GM19452 (cell line): ENCODE measurements at regions not wholly inside any gene's neighbourhood (a gene's known extent, or its start where the extent isn't known, plus 50 kb on each side); places are given as distances from the start of the nearest gene placed in this dataset.

Experiments
- ATAC-seq: cut with Tn5 transposase; IDR thresholded peaks from one replicate; pipeline ENCODE4 v1.9.1; 2021; ENCODE audit not compliant: unreplicated experiment

DNA sequence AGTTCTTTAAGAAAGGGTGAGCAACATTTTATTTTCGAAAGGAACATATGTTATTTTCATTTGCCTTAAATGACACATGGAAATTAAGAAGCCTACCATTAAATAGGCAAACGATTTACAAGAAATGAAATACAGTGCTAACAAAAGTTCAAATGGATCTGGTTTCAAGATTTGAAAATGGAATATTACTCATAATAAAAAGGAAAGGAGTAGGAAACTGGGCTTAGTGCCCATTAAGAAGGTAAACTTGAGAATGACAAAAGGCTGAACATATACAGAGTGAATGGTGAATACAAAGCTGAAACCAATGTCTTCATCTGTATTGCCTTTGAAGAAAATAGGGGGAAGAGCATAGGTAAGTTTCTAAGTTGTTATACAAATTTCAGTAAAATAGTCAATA is 974.2 kb upstream of the C9orf72 start:
- no peak for ATAC-seq

DNA sequence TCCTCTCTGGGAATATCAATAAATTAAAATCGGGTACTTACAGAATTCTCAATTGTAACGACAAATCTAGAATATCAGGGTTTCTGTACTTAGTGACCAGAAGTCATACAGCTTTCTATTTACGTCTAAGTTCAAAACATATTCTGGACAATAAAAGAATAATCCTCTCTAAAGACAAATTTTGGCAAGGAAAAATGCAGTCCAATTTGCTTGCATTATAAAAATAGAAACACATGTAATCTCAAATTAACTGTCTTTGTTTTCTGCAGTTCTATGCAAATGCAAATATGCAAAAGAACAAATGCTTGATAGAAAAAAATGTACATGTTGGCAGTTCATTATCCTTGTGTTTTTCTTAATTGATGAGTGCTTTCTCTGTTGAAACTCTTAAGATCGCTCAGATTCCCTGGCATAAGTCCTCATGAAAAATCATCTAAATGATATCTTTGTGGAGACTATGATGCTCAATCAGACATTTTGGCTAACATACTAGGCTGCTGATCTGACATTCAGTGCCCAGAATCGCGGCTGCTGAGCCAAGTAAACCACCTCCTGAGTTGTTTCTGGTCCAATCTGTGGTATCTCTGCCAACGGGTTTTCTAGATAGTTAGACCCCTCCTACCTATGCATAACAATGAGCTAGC is 990.1 kb upstream of the C9orf72 start:
- no peak for ATAC-seq

DNA sequence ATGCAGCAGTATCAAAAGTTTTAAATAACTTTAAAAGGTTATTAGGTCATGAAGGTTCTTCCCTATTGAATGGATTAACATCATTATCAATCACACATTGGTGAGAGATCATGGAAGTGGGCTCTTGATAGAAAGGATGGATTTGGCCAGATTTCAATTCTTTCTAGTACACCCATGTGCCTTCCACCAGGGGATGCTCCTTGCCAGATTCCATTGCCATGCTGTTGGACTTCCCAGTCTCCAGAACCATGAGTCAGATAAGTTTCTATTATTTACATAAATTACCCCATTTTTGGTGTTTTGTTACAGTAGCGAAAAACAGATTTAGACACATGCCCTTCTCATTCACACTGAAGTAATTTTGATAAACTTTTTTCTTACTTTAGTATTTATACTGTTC is 1010.6 kb upstream of the C9orf72 start:
- ATAC-seq, result no peak

DNA sequence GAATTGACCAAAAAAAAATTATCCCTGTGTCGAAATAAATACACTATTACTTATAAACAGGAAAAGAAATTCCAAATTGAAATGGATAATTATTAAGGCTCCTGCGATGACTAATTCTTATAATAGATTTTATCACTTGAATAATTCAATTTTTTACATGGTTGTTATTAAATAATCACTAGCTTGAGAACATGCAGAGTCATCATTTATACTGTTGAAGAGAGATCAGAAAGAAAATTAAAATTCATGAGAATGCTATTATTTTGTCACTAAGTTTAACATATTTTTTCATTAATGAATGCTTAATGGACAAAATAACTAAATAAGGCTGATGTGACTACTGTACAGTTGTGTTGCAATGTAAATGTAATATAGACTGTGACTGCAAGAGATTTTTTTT is 1011.3 kb upstream of the C9orf72 start:
- no peak for ATAC-seq

DNA sequence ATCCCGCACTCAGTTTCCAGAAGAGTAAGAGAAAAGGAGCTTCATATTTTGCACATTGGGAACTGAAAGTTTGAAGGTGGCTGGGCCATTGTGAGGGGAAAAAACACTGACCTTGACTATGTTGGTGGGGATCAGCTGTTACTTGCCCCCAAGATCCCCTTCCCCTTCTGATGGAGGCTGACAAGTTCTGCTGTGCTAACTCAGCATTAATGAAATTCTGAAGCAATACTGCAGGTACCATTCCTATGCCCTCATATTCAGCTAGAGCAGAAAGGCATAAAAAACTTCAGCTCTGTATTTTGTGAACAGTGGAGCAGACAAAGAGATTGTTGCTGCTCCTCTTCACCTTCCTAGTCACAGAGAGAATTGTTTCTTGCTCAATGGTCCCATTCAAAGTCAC is 1013.8 kb upstream of the C9orf72 start:
- no peak for ATAC-seq

DNA sequence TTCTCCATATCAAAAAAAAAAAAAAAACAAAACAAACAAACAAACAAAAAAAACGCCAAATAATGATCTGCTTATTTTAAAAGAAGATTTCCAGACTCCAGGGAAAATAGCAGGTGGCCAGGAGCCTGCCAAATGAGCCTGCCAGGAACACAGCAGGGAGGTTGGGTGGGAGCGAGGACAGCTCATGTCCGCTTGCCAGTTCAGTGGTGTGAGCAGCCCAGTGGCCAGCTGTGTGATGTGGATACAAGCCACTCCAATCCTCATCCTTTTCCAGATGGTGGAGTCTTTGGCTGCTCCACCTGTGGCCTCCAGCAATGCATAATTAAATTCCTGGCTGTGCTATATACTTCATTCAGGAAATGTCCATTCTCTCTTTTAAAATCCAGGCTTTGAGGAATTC is 1025.1 kb upstream of the C9orf72 start:
- ATAC-seq, result no peak

DNA sequence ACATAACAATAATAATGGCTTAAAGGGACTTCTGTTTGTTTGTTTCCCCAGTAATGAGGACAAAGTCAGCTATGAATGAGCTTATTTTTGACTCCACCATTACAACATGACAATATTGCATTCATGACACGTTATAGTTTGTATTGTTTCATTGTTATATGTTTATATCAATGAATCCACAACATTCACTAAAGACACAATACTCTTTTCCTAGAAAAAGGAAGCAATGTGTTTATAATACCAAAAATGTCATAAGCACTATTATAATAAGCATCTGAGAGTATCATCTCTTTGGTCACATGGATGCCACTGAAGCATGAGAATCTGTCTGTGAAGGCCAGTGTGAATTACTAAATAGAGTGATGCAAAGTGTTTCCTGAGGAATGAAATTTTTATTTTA is 1026.9 kb upstream of the C9orf72 start:
- ATAC-seq, result no peak

DNA sequence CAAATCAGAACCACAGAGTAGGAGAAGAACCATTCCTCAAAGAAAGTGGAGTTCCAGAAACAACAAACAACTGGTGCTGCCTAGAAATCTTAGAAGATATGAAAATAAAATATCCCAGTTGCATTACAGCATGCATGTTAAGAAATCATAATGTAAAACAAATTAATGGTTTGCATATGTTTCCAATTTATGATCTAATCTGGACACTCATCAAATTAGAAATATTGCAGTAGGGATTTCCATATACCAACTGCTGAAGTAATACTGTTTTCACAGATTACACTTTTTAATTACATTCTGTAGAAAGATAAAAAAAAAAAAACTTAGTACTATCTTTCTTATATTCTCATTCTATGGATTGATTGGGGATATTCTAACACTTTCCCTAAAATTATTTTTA is 1034.6 kb upstream of the C9orf72 start:
- ATAC-seq, result no peak

DNA sequence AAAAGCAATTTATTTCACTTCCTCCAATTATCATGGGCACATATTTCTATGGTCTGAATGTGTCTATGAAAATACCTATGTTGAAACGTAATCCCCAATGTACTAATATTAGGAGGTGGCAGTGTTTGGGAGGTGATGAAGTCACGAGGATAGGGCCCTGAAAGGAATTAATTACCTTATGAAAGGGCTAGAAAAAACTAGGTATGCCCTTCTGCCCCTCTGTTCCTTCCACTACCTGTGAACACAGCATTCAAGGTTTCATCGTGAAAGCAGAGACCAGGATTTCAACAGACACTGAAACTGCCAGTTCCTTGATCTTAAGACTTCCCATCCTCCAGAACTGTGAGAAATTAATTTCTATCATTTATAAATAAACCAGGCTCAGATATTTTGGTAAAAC is 1037.1 kb upstream of the C9orf72 start:
- ATAC-seq, result no peak

DNA sequence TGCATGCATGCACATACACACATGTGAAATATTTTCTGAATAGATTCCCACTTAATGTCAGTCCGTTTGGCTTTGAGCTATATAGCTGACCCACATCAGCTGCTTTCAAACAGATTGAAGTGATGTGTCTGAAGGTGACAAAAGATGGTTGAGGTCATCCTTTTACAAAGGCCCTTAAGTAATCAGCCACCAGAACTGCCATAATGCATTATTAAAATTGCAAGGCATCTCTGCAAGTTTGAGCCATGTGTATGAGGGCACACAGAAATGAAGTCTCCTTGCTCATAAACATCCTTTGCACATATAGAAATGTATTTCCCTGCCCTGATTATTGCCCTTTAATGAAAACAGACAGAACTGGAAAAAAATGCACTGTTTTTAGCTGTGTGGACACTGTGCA is 1043.0 kb upstream of the C9orf72 start:
- no peak for ATAC-seq

DNA sequence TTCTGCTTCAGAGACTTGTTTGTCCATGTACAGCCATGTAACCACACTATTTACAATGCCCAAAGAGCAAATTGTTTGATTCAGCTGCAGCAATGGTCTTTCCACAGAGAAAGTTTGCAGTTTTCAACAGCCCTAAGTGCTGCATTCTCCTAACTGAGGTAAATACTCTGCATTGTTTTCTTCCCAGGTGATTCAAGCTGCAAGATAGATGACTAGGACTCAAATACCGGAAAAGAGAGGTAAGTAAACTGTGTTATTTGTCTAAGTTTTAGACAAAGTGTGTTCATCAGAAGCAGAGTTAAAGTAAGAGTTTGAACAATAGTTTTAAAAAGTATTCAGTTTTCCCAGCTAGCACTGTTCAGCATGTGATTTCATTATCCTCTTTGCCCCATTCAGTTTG is 1046.7 kb upstream of the C9orf72 start:
- ATAC-seq, result no peak

DNA sequence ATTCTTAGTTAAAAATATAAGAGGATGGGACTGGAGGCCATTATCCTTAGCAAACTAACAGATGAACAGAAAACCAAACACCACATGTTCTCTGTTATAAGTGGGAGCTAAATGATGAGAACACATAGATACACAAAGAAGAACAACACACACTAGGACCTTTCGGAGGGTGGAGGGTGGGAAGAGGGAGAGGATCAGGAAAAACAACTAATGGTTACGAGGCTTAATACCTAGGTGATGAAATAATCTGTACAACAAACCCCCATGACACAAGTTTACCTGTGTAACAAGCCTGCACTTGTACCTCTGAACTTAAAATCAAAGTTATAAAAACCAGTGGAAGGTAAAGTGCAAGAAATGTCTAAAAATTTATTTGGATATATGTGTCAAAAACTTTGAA is 1047.4 kb upstream of the C9orf72 start:
- no peak for ATAC-seq

DNA sequence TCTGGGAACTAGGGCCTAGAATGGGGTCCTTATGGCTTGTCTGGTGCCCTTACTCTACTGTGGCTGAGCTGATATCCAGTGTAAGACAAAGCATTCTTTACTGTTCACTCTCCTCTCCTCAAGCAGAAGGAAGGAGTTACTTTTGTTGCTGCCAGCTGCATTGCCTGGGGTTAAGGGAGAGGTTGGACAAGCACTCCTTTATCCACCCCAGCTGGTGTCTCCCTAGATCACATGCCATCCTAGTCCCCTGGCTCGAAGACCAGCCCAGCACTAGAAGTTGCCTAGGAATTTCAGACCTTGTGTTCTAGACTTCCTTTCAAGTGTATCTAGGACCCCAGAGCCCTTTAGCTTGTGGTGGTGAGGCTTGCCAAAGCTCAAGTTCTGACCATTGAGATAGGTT is 1051.5 kb upstream of the C9orf72 start:
- ATAC-seq, result no peak

DNA sequence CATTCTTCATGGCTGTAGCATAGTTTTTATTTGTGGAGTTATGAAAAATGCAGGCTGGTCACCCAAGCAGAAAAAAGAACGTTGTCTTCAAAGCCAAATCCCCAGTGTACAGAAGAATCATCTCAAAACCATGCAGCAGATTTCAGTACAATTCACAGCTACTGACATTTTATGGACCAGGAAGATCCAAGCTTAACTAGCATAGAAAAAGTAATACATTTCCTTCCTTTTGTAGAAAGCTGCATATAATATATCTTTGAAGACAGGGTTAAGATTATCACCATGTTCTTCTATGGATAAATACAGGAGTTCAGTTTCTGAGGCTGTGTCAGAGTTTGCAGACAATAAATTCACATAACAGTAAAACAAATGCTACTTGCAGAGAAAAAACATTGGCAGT is 1054.8 kb upstream of the C9orf72 start:
- no peak for ATAC-seq

DNA sequence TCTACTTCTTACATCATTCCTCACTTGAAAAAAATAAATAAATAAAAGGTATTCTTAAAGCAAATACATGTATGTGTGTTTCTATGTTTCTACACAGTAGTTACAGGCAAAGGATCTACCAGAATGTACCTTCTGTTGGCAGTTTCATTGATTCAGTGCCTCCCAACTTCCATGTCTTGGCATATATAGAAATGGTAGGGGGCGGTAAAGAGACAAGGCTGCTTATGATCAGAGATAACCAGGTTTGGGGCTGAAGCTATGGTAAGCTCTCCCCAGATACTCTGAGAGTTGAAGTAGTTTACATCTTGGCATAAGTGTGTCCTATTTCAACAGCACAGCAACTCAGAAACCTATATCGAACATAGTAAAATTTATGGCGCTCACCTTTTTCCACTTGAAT is 1075.4 kb upstream of the C9orf72 start:
- ATAC-seq, result no peak

DNA sequence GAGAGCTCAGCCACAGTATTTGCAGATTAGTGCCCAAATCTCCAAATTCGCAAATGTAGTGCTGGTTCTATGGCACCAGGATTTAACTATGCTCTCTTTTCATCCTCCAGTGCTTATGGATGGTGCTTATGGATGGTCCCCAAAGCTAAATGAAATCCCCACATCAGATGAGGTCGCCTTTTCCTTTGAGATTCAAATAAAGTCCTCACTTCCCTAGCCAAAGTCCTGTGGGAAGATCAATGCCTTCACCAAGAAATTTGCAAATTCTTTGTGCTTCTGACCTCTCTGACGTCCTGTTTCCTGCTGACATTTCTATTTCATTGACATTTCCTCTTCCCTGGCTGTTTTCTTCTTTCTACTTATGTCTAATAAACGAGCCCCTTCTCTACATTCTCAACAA is 1077.0 kb upstream of the C9orf72 start:
- ATAC-seq, result no peak

DNA sequence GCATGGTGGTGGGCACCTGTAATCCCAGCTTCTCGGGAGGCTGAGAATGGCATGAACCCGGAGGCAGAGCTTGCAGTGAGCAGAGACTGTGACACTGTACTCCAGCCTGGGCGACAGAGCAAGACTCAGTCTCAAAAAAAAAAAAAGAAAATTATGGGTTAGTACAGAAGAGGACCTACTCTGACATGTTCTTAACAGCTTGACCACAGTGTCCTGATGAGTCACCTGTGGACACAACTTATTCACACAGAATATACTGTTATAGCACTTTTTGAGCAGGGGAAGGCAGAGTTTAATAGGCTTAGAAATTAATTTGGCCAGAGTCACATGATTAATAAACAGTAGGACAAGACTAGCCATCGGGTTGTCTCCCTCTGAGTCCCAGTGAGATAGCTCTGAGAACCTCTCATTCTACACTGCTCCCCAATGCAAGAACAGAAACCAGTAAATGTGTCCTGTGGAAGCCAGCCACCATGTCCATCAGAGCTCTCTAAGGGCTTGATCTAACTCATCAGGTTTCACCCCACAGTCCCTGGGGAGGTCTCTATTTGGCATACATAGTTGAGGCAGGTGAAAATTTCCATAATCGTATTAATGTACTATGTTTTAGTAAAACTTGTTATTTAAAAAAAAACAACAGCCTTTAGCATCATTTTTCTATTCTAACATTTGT is 1077.9 kb upstream of the C9orf72 start:
- ATAC-seq, result no peak

DNA sequence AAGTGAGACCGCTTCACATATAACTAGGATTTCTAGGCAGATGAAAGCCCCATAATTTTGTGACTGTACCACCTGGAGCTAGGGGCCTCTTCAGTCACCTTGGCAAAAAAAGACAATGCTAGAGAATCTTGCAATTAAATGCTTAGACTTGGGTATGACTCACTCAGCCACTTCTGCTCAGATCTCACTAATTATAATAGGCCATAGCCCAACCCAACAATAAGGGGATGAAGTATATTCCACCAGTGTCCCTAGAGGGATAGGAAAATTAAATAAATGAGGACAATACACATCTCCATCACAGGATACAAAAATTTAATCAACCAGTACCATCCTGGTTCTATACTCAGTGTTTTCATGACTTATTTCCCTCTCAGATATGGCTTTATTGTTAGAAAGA is 1079.9 kb upstream of the C9orf72 start:
- no peak for ATAC-seq

DNA sequence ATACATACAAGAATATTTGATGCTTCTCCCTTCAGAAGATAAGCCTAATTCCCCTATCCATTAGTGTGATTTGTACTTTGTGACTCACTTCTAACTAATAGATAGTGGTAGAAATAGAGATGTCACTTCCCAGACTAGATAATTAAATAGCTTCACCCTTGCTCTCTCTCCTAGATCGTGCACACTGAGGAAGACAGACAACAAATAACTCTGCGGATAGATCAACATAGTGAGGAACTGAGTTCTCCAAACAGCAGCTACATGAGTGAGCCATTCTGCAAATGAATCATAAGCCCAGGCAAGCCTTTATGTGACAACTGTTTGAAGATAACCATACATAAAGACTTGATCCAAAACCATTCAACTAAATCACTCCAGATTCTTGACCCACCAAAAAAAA is 1083.4 kb upstream of the C9orf72 start:
- no peak for ATAC-seq

DNA sequence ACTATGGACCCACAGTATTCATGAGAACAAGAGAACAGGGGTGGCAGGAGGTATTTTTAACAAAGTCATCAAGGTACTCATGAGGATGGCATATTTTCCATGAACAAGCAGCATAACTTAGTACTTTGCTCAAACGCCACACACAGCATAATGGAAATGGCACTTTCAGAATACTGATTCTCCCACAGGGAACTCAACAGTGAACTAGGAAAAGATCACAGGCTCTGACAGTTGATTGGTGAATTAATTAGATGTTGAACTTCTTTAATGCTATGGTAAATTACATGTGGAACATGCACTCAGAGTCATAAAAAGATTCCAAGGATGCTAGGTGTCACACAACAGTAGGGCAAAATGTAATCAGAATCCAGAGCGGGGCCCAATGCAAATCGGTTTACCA is 1088.6 kb upstream of the C9orf72 start:
- no peak for ATAC-seq

DNA sequence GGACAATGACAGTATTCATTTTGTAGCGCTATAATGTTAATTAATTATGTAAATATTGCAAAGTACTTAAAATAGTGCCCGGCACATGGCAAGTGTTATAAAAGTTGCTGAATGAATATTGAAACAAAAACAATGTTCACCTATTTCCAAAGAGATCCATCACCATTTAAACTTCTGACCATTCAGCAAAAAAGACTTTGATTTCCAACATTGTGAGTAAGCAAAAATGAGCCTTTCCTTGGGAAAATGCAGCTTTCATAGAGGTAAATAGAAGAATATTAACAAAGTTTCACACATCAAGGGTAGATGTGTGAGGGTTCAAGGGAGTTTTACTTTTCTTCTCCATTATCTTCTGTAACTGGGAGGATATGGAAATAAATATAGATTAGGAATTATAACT is 1089.4 kb upstream of the C9orf72 start:
- no peak for ATAC-seq

DNA sequence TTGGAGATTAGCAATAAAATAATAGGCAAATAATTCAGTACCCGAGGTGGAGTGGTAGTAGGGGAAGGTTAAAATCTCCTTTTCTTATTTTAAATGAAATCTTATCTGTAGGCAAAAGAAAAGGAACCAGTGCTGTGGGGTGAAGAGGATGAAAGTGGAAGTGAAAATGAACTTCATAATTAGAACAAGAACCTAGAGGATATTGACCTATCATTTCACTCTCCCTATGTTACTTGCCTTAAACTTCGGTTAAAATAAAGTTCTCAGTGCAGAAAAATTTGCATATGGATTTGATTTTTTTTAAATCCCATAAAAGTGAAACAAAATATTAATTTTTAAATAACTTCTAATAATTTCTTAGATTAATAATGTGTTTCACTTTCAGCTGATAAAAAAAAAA is 1094.9 kb upstream of the C9orf72 start:
- no peak for ATAC-seq

DNA sequence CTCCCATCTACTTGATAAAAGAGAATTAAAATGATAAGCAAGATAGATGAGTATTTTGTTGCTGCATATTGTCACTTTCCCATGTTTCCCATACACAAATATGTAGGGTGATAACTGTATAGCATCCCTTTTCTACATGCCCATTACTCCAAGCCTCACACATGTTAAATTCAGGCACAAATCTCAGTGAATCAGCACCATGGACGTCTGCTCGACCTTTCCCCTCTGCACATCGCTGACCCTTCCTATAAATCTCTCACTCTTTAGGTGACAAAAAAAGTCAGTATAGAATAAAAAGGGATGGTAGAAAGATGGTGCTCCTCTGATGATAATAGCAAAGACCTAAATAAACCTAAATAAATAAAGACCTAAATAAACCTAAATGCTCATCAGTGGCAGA is 1097.7 kb upstream of the C9orf72 start:
- ATAC-seq, result no peak
